ENCODE measurements at regions not wholly inside any gene's neighbourhood (a gene's known extent, or its start where the extent isn't known, plus 50 kb on each side); places are given as distances from the start of the nearest gene placed in this dataset.

- no peak for DNase-seq
Measured at GRCh38 chr20:22504829-22505377, 79.5 kb downstream of the FOXA2 start.

DNA sequence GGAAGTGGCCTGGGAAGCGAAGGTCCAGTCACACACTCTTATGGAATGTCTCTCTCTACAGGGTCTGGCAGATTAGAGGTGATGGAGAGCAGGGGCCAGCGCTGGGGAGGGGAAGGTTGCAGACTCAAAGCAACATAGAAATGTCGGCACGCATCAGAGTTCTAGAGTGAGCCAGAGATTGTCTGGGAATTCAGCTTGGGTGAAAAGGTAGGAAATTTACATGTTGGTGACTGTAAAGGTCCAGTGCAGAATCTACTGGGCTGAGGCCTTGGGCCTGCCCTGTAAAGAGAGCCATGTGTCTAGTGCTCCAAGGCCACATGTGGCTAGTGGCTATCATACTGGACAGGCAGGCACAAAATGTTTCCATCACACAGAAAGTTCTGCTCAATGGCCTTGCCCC is 80.8 kb downstream of the FOXA2 start:
- DNase-seq, result no peak

DNA sequence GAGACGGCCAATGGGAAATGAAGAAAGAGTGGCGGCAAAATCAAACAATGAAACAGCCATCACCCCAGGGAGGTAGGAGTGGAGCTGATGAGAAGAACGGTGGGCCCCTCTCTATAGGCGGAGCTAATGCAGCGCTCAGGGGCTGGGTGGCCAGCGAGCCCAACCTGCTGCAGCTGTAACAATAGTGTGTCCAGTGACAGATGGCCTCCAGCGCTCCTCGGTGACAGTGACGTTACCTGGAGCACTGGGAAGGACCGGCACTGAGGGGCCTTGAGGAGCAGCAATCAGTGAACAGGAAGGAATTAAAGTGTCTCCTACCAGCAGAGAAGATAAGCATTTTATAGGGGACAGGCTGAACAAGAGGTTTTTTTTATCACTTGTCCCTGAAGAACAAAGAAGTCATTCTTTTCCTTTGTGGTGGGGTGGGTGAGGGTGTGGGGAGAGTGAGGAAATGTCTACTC is 81.6 kb downstream of the FOXA2 start:
- DNase-seq, result no peak

- no peak for DNase-seq
Measured at GRCh38 chr20:22501566-22502344, 82.6 kb downstream of the FOXA2 start.

GRCh38 chr20:22501034-22501433 is 83.3 kb downstream of the FOXA2 start:
- no peak for DNase-seq

DNA sequence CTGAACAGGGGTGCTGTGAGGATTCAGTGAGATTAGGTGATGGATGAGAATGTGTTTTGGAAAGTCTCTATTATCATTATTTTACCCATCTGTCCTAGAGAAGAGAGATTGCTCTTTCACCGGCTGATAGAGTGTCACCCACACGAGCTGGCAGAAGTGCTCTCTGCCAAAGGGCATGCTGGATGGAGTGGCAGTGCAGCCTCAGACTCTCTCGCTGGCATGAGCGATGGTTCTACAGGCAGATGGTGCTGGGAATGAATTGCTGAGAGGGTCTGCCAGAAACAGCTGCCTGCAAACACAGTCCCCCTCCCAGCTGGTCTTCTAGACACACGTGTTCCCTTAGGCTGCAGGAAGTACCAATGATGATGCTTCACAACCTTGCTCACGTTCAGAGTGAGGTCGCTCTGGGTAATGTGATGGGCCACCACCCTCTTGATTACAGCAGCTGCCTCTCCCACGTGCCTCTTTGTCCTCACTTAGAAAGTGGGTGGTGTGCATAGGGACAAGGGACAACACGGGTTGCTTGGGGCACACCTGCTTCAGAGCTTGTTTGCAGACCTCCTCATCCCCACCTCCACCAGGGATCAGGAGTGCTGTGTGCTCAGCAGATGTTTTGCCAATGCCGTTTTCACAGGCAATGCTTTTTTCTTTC is 84.7 kb downstream of the FOXA2 start:
- no peak for DNase-seq

- DNase-seq, result no peak
Measured at GRCh38 chr20:22496817-22497216, 87.6 kb downstream of the FOXA2 start.

DNA sequence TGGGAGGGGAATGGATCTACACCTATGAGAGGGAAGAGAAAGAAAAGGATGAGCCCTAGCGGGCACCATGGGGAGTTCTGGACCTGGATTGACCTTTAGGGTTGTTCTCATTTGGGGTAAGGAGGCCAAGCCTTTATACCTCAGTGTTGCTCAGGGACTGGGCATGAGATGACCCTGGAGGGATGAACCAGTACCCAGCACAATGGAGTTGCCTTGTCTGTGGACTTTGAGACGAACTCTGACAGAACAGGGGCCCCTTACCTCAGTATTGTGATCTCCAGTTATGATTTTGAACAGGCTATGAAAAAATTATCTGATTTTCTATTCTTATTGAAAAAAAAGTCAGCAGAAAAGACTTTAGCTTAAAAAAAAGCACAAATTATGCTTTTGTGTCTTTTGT is 88.6 kb downstream of the FOXA2 start:
- DNase-seq, result no peak

GRCh38 chr20:22495172-22495571 is 89.2 kb downstream of the FOXA2 start:
- DNase-seq, result no peak

GRCh38 chr20:22492497-22492896 is 91.9 kb downstream of the FOXA2 start:
- no peak for DNase-seq

DNA sequence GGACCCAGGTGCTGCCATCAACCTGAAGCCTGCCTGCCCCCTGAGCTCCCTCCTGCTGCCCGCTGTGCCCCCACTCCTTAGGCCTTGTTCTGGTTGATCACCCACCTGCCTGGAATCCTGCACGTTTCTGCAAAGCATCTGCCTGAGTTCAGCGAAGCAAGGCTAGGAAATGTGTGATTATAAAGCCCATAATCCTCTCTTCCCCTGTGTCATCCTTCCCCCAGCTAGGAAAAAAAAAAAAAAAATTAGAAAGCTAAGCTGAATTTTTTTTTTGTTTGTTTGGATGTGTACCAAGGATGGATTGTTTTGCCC is 93.2 kb downstream of the FOXA2 start:
- DNase-seq, result no peak

DNA sequence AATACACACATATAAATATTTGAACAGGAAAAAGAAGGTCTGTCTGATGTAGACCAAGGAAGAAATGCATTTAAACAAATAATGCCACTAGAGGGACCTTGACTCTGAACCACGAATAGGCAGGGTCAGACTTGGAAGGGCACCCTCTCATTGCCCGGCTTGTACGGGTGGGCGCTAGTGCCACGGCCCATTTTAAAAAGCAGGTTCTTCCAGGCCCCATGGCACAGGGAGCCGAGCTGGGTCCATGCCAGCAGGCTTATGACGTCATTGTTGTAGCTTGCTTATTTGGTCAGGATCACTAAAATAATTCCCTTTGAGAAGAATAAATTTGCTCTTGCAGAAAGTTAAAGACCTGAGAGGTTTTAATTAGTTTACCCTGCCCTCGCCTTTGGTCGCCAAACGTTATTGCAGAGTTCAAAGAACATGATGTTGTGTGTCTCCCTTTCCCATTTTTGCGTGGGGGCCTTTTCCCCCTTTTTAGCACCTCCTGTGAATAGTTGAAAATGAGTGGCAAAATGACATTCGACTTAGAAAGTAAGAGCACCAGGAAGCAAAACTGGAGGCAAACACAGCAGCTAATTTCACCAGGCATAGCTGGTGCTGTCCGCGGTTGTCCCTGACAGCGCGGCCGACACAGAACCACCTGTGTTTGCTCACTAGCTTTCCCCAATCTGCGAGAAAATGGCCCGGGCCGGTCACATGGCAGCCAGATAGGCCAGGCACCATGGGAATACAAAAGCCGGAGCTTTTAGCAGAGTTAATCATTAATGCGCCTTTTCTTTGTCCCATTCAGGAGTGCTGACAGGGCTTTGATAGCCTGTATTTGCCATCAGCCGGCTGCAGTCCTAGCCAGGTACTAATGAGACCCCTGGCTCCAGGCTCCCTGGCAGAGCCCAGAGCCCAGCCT is 93.8 kb downstream of the FOXA2 start:
- no peak for DNase-seq

GRCh38 chr20:22489626-22490286 is 94.6 kb downstream of the FOXA2 start:
- no peak for DNase-seq

DNA sequence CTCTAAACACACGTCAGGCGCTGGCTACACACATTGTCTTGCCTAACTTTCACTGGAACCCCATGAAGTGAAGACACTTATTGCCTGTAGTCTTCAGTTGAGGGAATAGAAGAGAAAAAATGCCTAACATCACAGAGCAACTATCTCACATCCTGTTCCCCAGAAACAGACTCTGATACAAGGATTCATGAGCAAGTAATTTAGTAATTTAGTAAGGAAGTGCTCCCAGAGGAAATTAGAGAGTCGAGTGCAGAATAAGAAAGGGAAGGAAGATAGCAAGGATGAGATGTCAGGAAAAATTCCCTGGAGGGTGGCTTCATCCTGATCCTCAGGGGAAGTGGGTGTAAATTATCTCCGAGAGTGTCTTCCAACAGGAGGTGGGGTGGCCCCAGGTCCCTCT is 104.0 kb downstream of the FOXA2 start:
- DNase-seq, result no peak

DNA sequence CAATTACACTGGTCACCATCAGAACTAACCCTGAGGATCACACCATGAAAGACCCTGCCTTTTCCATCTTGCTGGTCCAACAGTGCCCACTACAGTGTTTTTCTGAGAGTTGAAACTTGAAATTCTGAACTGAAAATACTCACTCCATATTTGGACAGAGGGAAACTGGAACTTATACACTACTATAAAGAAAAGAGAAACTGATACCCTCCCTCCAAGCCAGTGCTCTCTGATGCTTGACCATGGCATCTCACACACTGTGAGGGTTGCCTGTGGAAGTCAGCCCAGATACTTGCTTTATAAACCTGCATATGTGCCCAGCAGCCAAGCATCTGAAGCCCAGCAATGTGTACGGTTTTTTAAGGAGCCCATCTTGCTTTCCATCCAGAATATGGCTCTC is 108.7 kb downstream of the FOXA2 start:
- DNase-seq, result no peak

GRCh38 chr20:22474224-22474623 is 110.1 kb downstream of the FOXA2 start:
- no peak for DNase-seq

DNA sequence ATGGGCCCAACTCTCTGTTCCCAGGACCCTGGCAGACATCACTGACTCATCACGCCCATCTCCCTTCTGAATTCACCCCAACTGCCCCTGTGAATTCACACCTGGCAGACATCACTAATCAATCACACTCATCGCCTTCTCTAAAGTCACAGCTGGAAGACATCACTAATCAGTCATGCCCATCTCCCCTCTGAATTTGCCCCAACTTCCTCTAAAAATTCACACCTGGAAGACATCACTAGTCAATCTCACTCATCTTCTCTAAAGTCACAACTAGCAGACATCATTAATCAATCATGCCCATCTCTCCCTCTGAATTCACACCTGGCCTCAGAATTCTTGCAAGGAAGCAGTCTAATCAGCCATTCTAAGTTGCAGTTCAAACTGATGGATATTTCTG is 111.1 kb downstream of the FOXA2 start:
- no peak for DNase-seq

DNA sequence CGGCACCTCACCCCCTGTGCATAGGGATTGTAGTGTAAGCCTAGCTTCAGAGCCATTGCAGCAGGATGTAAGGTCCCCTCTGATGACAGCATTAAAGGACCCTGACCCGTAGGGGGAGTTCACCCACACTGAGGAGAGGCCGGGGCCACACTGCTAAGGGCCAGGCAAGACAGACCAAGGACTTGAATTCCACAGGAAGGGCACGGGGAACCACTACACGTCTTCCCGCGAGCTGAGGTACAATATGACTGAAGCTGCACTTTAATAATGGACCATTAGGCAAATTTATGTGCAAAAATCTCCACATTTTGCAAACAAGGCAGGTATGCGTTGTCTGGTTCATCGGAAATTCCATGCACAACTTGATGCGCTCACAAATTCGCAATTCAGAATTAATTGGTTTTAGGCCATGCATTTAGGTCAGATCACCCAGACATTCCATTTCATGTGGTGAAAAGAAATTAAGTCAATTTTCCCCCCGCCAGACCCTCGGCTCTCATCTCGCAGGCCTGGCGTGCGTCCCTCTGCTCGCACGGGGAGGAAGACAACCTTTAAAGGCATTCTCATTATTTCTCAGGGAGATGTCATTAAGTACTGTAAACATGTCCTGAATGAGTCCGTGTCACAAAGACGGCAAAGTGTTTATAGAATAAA is 111.8 kb downstream of the FOXA2 start:
- no peak for DNase-seq

GRCh38 chr20:22471156-22471836 is 113.1 kb downstream of the FOXA2 start:
- no peak for DNase-seq

DNA sequence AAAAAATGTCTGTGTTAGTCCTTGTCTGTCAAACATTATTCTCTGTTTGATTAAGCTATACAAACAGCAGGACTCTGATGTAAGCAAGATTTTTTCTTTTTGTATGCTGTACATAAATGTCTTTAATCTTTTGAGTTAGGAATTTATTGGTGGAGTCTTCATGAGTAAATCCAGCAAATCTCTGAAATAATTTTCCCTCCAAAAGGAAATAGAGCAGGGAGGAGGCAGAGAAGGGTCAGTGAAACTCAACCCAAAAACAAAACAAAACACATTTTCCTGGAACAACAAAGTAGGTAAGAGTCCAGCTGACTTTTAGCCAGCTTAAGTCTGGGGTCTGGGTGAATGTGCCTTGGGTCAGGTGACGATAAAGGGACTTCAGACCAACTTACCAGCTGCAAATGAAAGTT is 113.7 kb downstream of the FOXA2 start:
- no peak for DNase-seq

DNA sequence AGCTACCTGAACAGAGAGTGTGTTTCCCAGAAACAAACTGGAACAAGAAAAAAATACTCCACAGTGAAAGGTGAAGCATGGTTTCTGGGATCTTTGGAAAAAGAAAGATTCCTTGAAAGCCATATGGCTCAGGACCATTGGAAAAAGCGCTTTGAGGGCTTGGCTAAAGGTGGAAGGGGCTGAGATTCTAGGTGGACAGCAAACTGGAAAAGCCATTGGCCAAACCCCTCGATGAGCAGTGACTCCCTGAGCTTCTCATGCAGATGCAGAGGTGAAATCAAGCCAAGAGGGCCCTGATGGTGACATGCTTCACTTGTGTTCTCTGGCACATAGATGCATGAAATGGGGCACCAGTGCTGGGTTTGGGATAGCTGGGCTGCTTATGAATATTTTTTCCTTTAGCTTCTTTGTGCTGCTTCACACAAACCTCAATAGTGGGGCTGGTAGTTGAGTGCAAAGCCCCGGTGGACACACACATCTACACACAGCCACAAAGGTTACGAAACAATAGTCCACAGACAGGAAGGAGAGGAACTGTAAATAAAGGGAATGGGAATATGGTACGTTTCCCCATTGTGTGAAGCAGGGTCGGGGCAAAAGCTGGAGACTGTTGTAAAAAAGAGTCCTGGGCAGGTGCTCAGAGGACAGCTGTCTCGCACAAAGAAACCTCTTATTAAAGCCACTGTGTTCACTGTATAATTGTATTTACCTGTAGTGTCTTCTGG is 117.8 kb downstream of the FOXA2 start:
- DNase-seq, result no peak

Measured in NCI-H446 treated with DMSO at 0.1 percent for 48 hours (cell line).